ENCODE measurements at regions not wholly inside any gene's neighbourhood (a gene's known extent, or its start where the extent isn't known, plus 50 kb on each side); places are given as distances from the start of the nearest gene placed in this dataset.

- no peak overlapping the region for H3K4me3 ChIP-seq (ENCODE audit: low read length)
- TF ChIP-seq, protein P1, sequence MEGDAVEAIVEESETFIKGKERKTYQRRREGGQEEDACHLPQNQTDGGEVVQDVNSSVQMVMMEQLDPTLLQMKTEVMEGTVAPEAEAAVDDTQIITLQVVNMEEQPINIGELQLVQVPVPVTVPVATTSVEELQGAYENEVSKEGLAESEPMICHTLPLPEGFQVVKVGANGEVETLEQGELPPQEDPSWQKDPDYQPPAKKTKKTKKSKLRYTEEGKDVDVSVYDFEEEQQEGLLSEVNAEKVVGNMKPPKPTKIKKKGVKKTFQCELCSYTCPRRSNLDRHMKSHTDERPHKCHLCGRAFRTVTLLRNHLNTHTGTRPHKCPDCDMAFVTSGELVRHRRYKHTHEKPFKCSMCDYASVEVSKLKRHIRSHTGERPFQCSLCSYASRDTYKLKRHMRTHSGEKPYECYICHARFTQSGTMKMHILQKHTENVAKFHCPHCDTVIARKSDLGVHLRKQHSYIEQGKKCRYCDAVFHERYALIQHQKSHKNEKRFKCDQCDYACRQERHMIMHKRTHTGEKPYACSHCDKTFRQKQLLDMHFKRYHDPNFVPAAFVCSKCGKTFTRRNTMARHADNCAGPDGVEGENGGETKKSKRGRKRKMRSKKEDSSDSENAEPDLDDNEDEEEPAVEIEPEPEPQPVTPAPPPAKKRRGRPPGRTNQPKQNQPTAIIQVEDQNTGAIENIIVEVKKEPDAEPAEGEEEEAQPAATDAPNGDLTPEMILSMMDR (conservative IDR thresholded peaks at IDR 0.05; ENCODE audit: low read depth, low read length) = no peak
- no peak for DNase-seq (ENCODE audit: low read depth)
Observed at GRCh38 chr16:87085441-87085840, 231.8 kb downstream of the C16orf95 start.

- no peak overlapping the region for H3K4me3 ChIP-seq (ENCODE audit: low read length)
- no peak for DNase-seq (ENCODE audit: low read depth)
- TF ChIP-seq, protein P1 (conservative IDR thresholded peaks at IDR 0.05; ENCODE audit: low read depth, low read length) = no peak
Observed at GRCh38 chr16:87086156-87086555, 231.0 kb downstream of the C16orf95 start.

GRCh38 chr16:87086575-87086974 is 230.6 kb downstream of the C16orf95 start:
- DNase-seq (ENCODE audit: low read depth) = no peak
- no peak overlapping the region for H3K4me3 ChIP-seq (ENCODE audit: low read length)

GRCh38 chr16:87092958-87093357 is 224.2 kb downstream of the C16orf95 start:
- DNase-seq (ENCODE audit: low read depth) = no peak
- TF ChIP-seq, protein P1 (conservative IDR thresholded peaks at IDR 0.05; ENCODE audit: low read depth, low read length) = no peak
- no peak overlapping the region for H3K4me3 ChIP-seq (ENCODE audit: low read length)

More at GRCh38 chr16:87086575-87086974, 230.6 kb downstream of the C16orf95 start:
- TF ChIP-seq, protein P1 (conservative IDR thresholded peaks at IDR 0.05; ENCODE audit: low read depth, low read length) = no peak

DNA sequence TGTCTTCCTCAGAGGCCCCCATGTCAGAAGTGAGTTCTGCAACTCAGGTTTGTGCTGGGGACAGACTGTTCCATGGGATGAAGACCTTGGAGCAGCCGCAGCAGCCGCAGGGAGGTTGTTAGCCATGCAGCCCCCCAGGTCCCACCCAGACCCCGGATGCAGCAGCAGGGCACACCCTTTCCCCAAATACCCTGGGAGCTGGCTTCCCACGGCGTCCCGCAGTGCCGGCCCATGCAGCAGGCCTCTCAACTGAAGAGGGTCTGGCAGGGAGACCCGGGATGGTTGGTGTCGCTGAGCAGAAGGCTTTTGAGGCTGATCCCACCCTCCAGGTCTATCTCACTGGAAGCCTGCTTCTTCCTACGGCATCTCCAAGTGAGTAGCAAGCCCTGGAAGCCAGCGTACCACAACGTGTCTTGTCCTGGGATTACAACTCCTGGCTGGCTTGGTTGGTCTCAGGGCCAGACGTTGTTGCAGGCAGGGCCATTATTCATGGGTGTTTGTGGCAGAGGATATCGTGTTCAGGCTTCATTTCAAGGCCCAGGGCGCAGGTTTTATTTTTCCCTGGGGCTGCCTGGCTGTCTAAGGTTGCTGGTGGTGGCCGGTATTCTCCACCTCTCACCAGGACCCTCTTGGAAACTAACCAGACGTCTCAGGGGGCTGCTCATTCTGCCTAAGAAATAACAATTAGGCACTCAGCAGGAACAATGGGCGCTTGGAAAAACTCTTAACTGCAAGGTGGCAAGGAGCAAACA is 223.2 kb downstream of the C16orf95 start:
- H3K4me3 ChIP-seq (ENCODE audit: low read length) = no peak overlapping the region
- TF ChIP-seq, protein P1 (conservative IDR thresholded peaks at IDR 0.05; ENCODE audit: low read depth, low read length) = no peak
- no peak for DNase-seq (ENCODE audit: low read depth)

GRCh38 chr16:87094556-87094865 is 222.7 kb downstream of the C16orf95 start:
- H3K4me3 ChIP-seq (ENCODE audit: low read length) = no peak overlapping the region
- no peak for DNase-seq (ENCODE audit: low read depth)
- TF ChIP-seq, protein P1 (conservative IDR thresholded peaks at IDR 0.05; ENCODE audit: low read depth, low read length) = no peak

GRCh38 chr16:87095271-87095670 is 221.9 kb downstream of the C16orf95 start:
- TF ChIP-seq, protein P1 (conservative IDR thresholded peaks at IDR 0.05; ENCODE audit: low read depth, low read length) = no peak
- no peak overlapping the region for H3K4me3 ChIP-seq (ENCODE audit: low read length)
- DNase-seq (ENCODE audit: low read depth) = no peak
